ENCODE measurements at regions not wholly inside any gene's neighbourhood (a gene's known extent, or its start where the extent isn't known, plus 50 kb on each side); places are given as distances from the start of the nearest gene placed in this dataset.

- TF ChIP-seq EZH2 (IDR thresholded peaks at IDR 0.05) (no peak), CTCF (IDR thresholded peaks at IDR 0.05) (peak; percentile 34), EZH2phosphoT487 (IDR thresholded peaks at IDR 0.05) (no peak)
Observed at GRCh38 chr5:127216898-127217675, 73.5 kb upstream of the MEGF10 start.

Measured in neural progenitor cell (in vitro differentiated cells).